ENCODE measurements at regions not wholly inside any gene's neighbourhood (a gene's known extent, or its start where the extent isn't known, plus 50 kb on each side); places are given as distances from the start of the nearest gene placed in this dataset.

- H3K9me3 ChIP-seq (ENCODE audit: control insufficient read depth, low read length) = no peaks in the 10 kb centered on the region
- H3K27me3 ChIP-seq (ENCODE audit: control insufficient read depth, insufficient read depth, low read length, poor library complexity, severe bottlenecking) = no peaks in the 10 kb centered on the region
- 86 to 89% methylated on average over 6 of the region's 6 CpGs for WGBS, 2 experiments
- H3K4me3 ChIP-seq (ENCODE audit: insufficient read depth, low read depth, low read length) = no peak overlapping the region
- no peaks in the 10 kb centered on the region for H3K4me1 ChIP-seq (ENCODE audit: control insufficient read depth, insufficient read depth, low read length)
- H3K27ac ChIP-seq (ENCODE audit: insufficient read depth, low read depth, low read length, poor library complexity, severe bottlenecking) = no peak overlapping the region
- no peaks in the 10 kb centered on the region for H3K36me3 ChIP-seq (ENCODE audit: control insufficient read depth, insufficient read depth, low read length)
Measured at GRCh38 chr18:5693699-5694294, 150.0 kb upstream of the EPB41L3 start.

- Histone ChIP-seq H3K36me3 (ENCODE audit: control insufficient read depth, insufficient read depth, low read length) (no peaks in the 10 kb centered on the region), H3K4me3 (ENCODE audit: insufficient read depth, low read depth, low read length) (no peak overlapping the region), H3K27me3 (ENCODE audit: control insufficient read depth, insufficient read depth, low read length, poor library complexity, severe bottlenecking) (no peaks in the 10 kb centered on the region), H3K4me1 (ENCODE audit: control insufficient read depth, insufficient read depth, low read length) (peaks cover 4% of the 10 kb centered on the region), H3K27ac (ENCODE audit: insufficient read depth, low read depth, low read length, poor library complexity, severe bottlenecking) (no peak overlapping the region), H3K9me3 (ENCODE audit: control insufficient read depth, low read length) (no peaks in the 10 kb centered on the region)
- 20 to 26% methylated on average over 3 of the region's 3 CpGs for WGBS, 2 experiments
Measured at GRCh38 chr18:5678779-5679406, 135.1 kb upstream of the EPB41L3 start.

- Histone ChIP-seq H3K4me3 (ENCODE audit: insufficient read depth, low read depth, low read length) (no peak overlapping the region), H3K36me3 (ENCODE audit: control insufficient read depth, insufficient read depth, low read length) (no peaks in the 10 kb centered on the region), H3K4me1 (ENCODE audit: control insufficient read depth, insufficient read depth, low read length) (peaks cover 4% of the 10 kb centered on the region), H3K27ac (ENCODE audit: insufficient read depth, low read depth, low read length, poor library complexity, severe bottlenecking) (no peak overlapping the region), H3K9me3 (ENCODE audit: control insufficient read depth, low read length) (no peaks in the 10 kb centered on the region), H3K27me3 (ENCODE audit: control insufficient read depth, insufficient read depth, low read length, poor library complexity, severe bottlenecking) (no peaks in the 10 kb centered on the region)
- 70 to 71% methylated on average over 3 of the region's 3 CpGs for WGBS, 2 experiments
Measured at GRCh38 chr18:5678278-5678677, 134.5 kb upstream of the EPB41L3 start.

GRCh38 chr18:5673616-5674015 lies 129.8 kb upstream of the EPB41L3 start:
- H3K27ac ChIP-seq (ENCODE audit: insufficient read depth, low read depth, low read length, poor library complexity, severe bottlenecking) = no peak overlapping the region

GRCh38 chr18:5669585-5669984 lies 125.8 kb upstream of the EPB41L3 start:
- WGBS, 2 experiments = 83 to 97% methylated on average over 2 of the region's 2 CpGs
- no peak overlapping the region for H3K4me3 ChIP-seq (ENCODE audit: insufficient read depth, low read depth, low read length)

More at GRCh38 chr18:5673616-5674015, 129.8 kb upstream of the EPB41L3 start:
- Histone ChIP-seq H3K36me3 (ENCODE audit: control insufficient read depth, insufficient read depth, low read length) (no peaks in the 10 kb centered on the region), H3K27me3 (ENCODE audit: control insufficient read depth, insufficient read depth, low read length, poor library complexity, severe bottlenecking) (no peaks in the 10 kb centered on the region), H3K4me3 (ENCODE audit: insufficient read depth, low read depth, low read length) (no peak overlapping the region), H3K4me1 (ENCODE audit: control insufficient read depth, insufficient read depth, low read length) (no peaks in the 10 kb centered on the region), H3K9me3 (ENCODE audit: control insufficient read depth, low read length) (no peaks in the 10 kb centered on the region)
- 79 to 87% methylated on average over 1 to 2 of the region's 2 CpGs for WGBS, 2 experiments

GRCh38 chr18:5668087-5668715 lies 124.4 kb upstream of the EPB41L3 start:
- H3K4me3 ChIP-seq (ENCODE audit: insufficient read depth, low read depth, low read length) = no peak overlapping the region
- H3K27ac ChIP-seq (ENCODE audit: insufficient read depth, low read depth, low read length, poor library complexity, severe bottlenecking) = no peak overlapping the region
- H3K36me3 ChIP-seq (ENCODE audit: control insufficient read depth, insufficient read depth, low read length) = no peaks in the 10 kb centered on the region
- 98 to 100% methylated on average over 2 of the region's 2 CpGs for WGBS, 2 experiments
- H3K9me3 ChIP-seq (ENCODE audit: control insufficient read depth, low read length) = no peaks in the 10 kb centered on the region
- H3K27me3 ChIP-seq (ENCODE audit: control insufficient read depth, insufficient read depth, low read length, poor library complexity, severe bottlenecking) = no peaks in the 10 kb centered on the region
- no peaks in the 10 kb centered on the region for H3K4me1 ChIP-seq (ENCODE audit: control insufficient read depth, insufficient read depth, low read length)

More at GRCh38 chr18:5669585-5669984, 125.8 kb upstream of the EPB41L3 start:
- no peak overlapping the region for H3K27ac ChIP-seq (ENCODE audit: insufficient read depth, low read depth, low read length, poor library complexity, severe bottlenecking)
- no peaks in the 10 kb centered on the region for H3K27me3 ChIP-seq (ENCODE audit: control insufficient read depth, insufficient read depth, low read length, poor library complexity, severe bottlenecking)
- no peaks in the 10 kb centered on the region for H3K36me3 ChIP-seq (ENCODE audit: control insufficient read depth, insufficient read depth, low read length)
- no peaks in the 10 kb centered on the region for H3K9me3 ChIP-seq (ENCODE audit: control insufficient read depth, low read length)
- H3K4me1 ChIP-seq (ENCODE audit: control insufficient read depth, insufficient read depth, low read length) = no peaks in the 10 kb centered on the region

- no peak overlapping the region for H3K4me3 ChIP-seq (ENCODE audit: insufficient read depth, low read depth, low read length)
- 83 to 92% methylated on average over 3 of the region's 3 CpGs for WGBS, 2 experiments
- H3K27ac ChIP-seq (ENCODE audit: insufficient read depth, low read depth, low read length, poor library complexity, severe bottlenecking) = no peak overlapping the region
- no peaks in the 10 kb centered on the region for H3K9me3 ChIP-seq (ENCODE audit: control insufficient read depth, low read length)
- no peaks in the 10 kb centered on the region for H3K36me3 ChIP-seq (ENCODE audit: control insufficient read depth, insufficient read depth, low read length)
- no peaks in the 10 kb centered on the region for H3K4me1 ChIP-seq (ENCODE audit: control insufficient read depth, insufficient read depth, low read length)
- no peaks in the 10 kb centered on the region for H3K27me3 ChIP-seq (ENCODE audit: control insufficient read depth, insufficient read depth, low read length, poor library complexity, severe bottlenecking)
Measured at GRCh38 chr18:5667356-5667755, 123.6 kb upstream of the EPB41L3 start.

GRCh38 chr18:5662586-5663090 lies 118.8 kb upstream of the EPB41L3 start:
- H3K4me1 ChIP-seq (ENCODE audit: control insufficient read depth, insufficient read depth, low read length) = no peaks in the 10 kb centered on the region
- H3K27ac ChIP-seq (ENCODE audit: insufficient read depth, low read depth, low read length, poor library complexity, severe bottlenecking) = no peak overlapping the region
- 92 to 97% methylated on average over 3 of the region's 3 CpGs for WGBS, 2 experiments

GRCh38 chr18:5661179-5661578 lies 117.4 kb upstream of the EPB41L3 start:
- WGBS, 2 experiments = 94 to 100% methylated on average over 1 of the region's 1 CpG
- no peak overlapping the region for H3K27ac ChIP-seq (ENCODE audit: insufficient read depth, low read depth, low read length, poor library complexity, severe bottlenecking)
- H3K36me3 ChIP-seq (ENCODE audit: control insufficient read depth, insufficient read depth, low read length) = no peaks in the 10 kb centered on the region
- H3K4me1 ChIP-seq (ENCODE audit: control insufficient read depth, insufficient read depth, low read length) = no peaks in the 10 kb centered on the region
- H3K9me3 ChIP-seq (ENCODE audit: control insufficient read depth, low read length) = no peaks in the 10 kb centered on the region
- H3K4me3 ChIP-seq (ENCODE audit: insufficient read depth, low read depth, low read length) = no peak overlapping the region
- no peaks in the 10 kb centered on the region for H3K27me3 ChIP-seq (ENCODE audit: control insufficient read depth, insufficient read depth, low read length, poor library complexity, severe bottlenecking)

More at GRCh38 chr18:5662586-5663090, 118.8 kb upstream of the EPB41L3 start:
- no peaks in the 10 kb centered on the region for H3K36me3 ChIP-seq (ENCODE audit: control insufficient read depth, insufficient read depth, low read length)
- no peaks in the 10 kb centered on the region for H3K27me3 ChIP-seq (ENCODE audit: control insufficient read depth, insufficient read depth, low read length, poor library complexity, severe bottlenecking)
- no peak overlapping the region for H3K4me3 ChIP-seq (ENCODE audit: insufficient read depth, low read depth, low read length)
- H3K9me3 ChIP-seq (ENCODE audit: control insufficient read depth, low read length) = no peaks in the 10 kb centered on the region

GRCh38 chr18:5653802-5654201 lies 110.0 kb upstream of the EPB41L3 start:
- no peaks in the 10 kb centered on the region for H3K36me3 ChIP-seq (ENCODE audit: control insufficient read depth, insufficient read depth, low read length)
- H3K9me3 ChIP-seq (ENCODE audit: control insufficient read depth, low read length) = no peaks in the 10 kb centered on the region
- WGBS, 2 experiments = 83 to 89% methylated on average over 3 of the region's 3 CpGs
- no peaks in the 10 kb centered on the region for H3K4me1 ChIP-seq (ENCODE audit: control insufficient read depth, insufficient read depth, low read length)
- no peak overlapping the region for H3K27ac ChIP-seq (ENCODE audit: insufficient read depth, low read depth, low read length, poor library complexity, severe bottlenecking)
- no peak overlapping the region for H3K4me3 ChIP-seq (ENCODE audit: insufficient read depth, low read depth, low read length)
- H3K27me3 ChIP-seq (ENCODE audit: control insufficient read depth, insufficient read depth, low read length, poor library complexity, severe bottlenecking) = no peaks in the 10 kb centered on the region

Data from ectodermal cell (in vitro differentiated cells).